Activated CD4-positive, CD25-positive, alpha-beta regulatory T cell treated with anti-CD3 and anti-CD28 coated beads, Interleukin-2, amount 50 U/mL, for 24 hours (primary cell): ENCODE measurements at regions not wholly inside any gene's neighbourhood (a gene's known extent, or its start where the extent isn't known, plus 50 kb on each side); places are given as distances from the start of the nearest gene placed in this dataset.
"Not testable (repeated sequence)": the region's sequence is repeated elsewhere in the genome, so short reads cannot be mapped to it uniquely, and the experiment has no call there.

Experiments
- ATAC-seq, 2 donors: fragments of 150-1000 bp; cut with Tn5 transposase; one replicate each; pipeline ENCODE4 v1.10.0; 2021; ENCODE audit warnings: mild to moderate bottlenecking in 1 of 2, moderate library complexity in 1 of 2

GRCh38 chr12:25328072-25328712, 77.5 kb upstream of the KRAS start:
- ATAC-seq = no peak

- no peak for ATAC-seq
These were observed 76.6 kb upstream of the KRAS start for GRCh38 chr12:25327321-25327720.

GRCh38 chr12:25326326-25326725, 75.6 kb upstream of the KRAS start:
- no peak for ATAC-seq

GRCh38 chr12:25324861-25325260, 74.1 kb upstream of the KRAS start:
- no peak for ATAC-seq

- no peak for ATAC-seq
These were observed 72.9 kb upstream of the KRAS start for GRCh38 chr12:25323581-25323982.

- ATAC-seq = peak in 1 of 2 donors; percentile 44
These were observed 72.3 kb upstream of the KRAS start for GRCh38 chr12:25322918-25323531.

GRCh38 chr12:25322351-25322750, 71.6 kb upstream of the KRAS start:
- ATAC-seq = no peak

GRCh38 chr12:25321772-25322171, 71.0 kb upstream of the KRAS start:
- ATAC-seq = no peak

GRCh38 chr12:25320123-25321006, 69.6 kb upstream of the KRAS start:
- ATAC-seq = peak; percentile 42 to 55

GRCh38 chr12:25319233-25319984, 68.7 kb upstream of the KRAS start:
- ATAC-seq = no peak

GRCh38 chr12:25317553-25317952, 66.8 kb upstream of the KRAS start:
- no peak for ATAC-seq

- no peak for ATAC-seq
These were observed 64.7 kb upstream of the KRAS start for GRCh38 chr12:25315388-25315787.

- ATAC-seq = not testable (repeated sequence)
These were observed 62.7 kb upstream of the KRAS start for GRCh38 chr12:25313266-25313990.

- ATAC-seq = no peak
These were observed 60.8 kb upstream of the KRAS start for GRCh38 chr12:25311506-25311905.

- not testable (repeated sequence) for ATAC-seq
These were observed 59.3 kb upstream of the KRAS start for GRCh38 chr12:25310071-25310470.

- no peak for ATAC-seq
These were observed 58.0 kb upstream of the KRAS start for GRCh38 chr12:25308756-25309155.

- ATAC-seq = no peak
These were observed 57.1 kb upstream of the KRAS start for GRCh38 chr12:25307818-25308217.

GRCh38 chr12:25301798-25302197, 51.1 kb upstream of the KRAS start:
- no peak for ATAC-seq
